Heart right ventricle (tissue), 16 donors: ENCODE measurements at regions not wholly inside any gene's neighbourhood (a gene's known extent, or its start where the extent isn't known, plus 50 kb on each side); places are given as distances from the start of the nearest gene placed in this dataset.

Source experiments
- ATAC-seq, 8 donors: fragments of 200-7000 bp; cut with Tn5 transposase; one replicate each; pipeline ENCODE4 v1.9.1; 2020; ENCODE audit warnings: mild to moderate bottlenecking in 8 of 8, moderate library complexity in 8 of 8, moderate number of reproducible peaks in 1 of 8
- DNase-seq, 2 donors: peaks; one replicate each; pipeline ENCODE4 v3.0.0-alpha.2; 2020
- H3K27ac ChIP-seq, 10 donors: fragments of 200-600 bp; sonication (generic) in 2 of 10; one replicate each; pipeline versions ENCODE4 v1.5.0 to v1.8.0; 2020 to 2022; ENCODE audit warnings: mild to moderate bottlenecking in 3 of 10
- H3K27me3 ChIP-seq, 7 donors: fragments of 200-600 bp; one replicate each; pipeline ENCODE4 v1.8.0; 2021 to 2022; ENCODE audit warnings: mild to moderate bottlenecking in 2 of 7
- H3K36me3 ChIP-seq, 9 donors: fragments of 200-600 bp; sonication (generic) in 1 of 9; one replicate each; pipeline versions ENCODE4 v1.5.0 to v1.8.0; 2020 to 2022; ENCODE audit warnings: mild to moderate bottlenecking in 2 of 9
- H3K4me1 ChIP-seq, 9 donors: fragments of 200-600 bp; sonication (generic) in 1 of 9; one replicate each; pipeline versions ENCODE4 v1.5.0 to v1.8.0; 2020 to 2022; ENCODE audit warnings: mild to moderate bottlenecking in 4 of 9
- H3K4me3 ChIP-seq, 10 donors: fragments of 200-600 bp; sonication (generic) in 2 of 10; one replicate each; pipeline versions ENCODE4 v1.5.0 to v1.8.0; 2020 to 2022; ENCODE audit warnings: mild to moderate bottlenecking in 7 of 10, moderate library complexity in 2 of 10
- H3K9me3 ChIP-seq, 11 donors: fragments of 200-600 bp in 10 of 11; sonication (generic) in 2 of 11; one replicate each; pipeline versions ENCODE4 v1.5.0 to v1.8.0; 2013 to 2022; ENCODE audit warnings: mild to moderate bottlenecking in 2 of 11, control low read depth in 1 of 11, moderate library complexity in 1 of 11
- WGBS, 2 donors: extraction: QIAGEN DNeasy Blood & Tissue Kit; methylation state at CpG; one replicate each; pipeline ENCODE4 v1.1.7; 2013; ENCODE audit warnings: inconsistent platforms in 1 of 2; 5-methylcytosine and 5-hydroxymethylcytosine counted together
- intact Hi-C, 10 donors: fragments of 100-400 bp; cut with DNase I; formaldehyde crosslinking; loops; one replicate each; pipeline versions ENCODE4 v1.11.1 to v1.14.2; 2022
- TF ChIP-seq, protein P1 (sequence below), 9 donors: fragments of 200-600 bp; sonication (generic) in 2 of 9; IDR thresholded peaks; one replicate each; pipeline versions ENCODE4 v1.5.0 to v1.8.0; 2021 to 2022; ENCODE audit warnings: antibody characterized with exemption in 9 of 9, mild to moderate bottlenecking in 5 of 9, moderate library complexity in 1 of 9
- donor health status: Arrhythmogenic right ventricular cardiomyopathy.
- donor health status: ischemic (EF 13 %, LVEDD 7.1; RV severe dilation, severe dysfunction).
- donor health status: healthy with polysubstance abuse.
- donor health status: DM: no; HTN: yes; CAD: no.
- donor health status: DM: no; HTN: no; CAD: no.
- donor health status: ischemic (EF 25% LVEDD 6.9; RV normal size, moderate dysfunction).
- donor health status: ischemic (EF 25% LVEDD 5.7; RV mildly dilated, moderate dysfunction).
- donor health status: healthy.
- donor health status: DM: yes; HTN: yes; CAD: no.
- donor health status: Ischemic cardiomyopathy.
- donor health status: ischemic (EF 35%, LVEDD 5.7; RV mildly dilated, moderate dysfunction).
- donor health status: nonischemic (EF 11% LVEDD 7.7; RV severe dilation, severe dysfunction).
- donor health status: DM: yes; HTN: yes; CAD: no.
- donor health status: PGD.
- donor health status: ischemic (EF 29% LVEDD 5.4; RV normal size, mild dysfunction).
- donor health status: nonischemic (EF 23%, LVEDD 6.1; RV moderate dilation, normal function).

DNA sequence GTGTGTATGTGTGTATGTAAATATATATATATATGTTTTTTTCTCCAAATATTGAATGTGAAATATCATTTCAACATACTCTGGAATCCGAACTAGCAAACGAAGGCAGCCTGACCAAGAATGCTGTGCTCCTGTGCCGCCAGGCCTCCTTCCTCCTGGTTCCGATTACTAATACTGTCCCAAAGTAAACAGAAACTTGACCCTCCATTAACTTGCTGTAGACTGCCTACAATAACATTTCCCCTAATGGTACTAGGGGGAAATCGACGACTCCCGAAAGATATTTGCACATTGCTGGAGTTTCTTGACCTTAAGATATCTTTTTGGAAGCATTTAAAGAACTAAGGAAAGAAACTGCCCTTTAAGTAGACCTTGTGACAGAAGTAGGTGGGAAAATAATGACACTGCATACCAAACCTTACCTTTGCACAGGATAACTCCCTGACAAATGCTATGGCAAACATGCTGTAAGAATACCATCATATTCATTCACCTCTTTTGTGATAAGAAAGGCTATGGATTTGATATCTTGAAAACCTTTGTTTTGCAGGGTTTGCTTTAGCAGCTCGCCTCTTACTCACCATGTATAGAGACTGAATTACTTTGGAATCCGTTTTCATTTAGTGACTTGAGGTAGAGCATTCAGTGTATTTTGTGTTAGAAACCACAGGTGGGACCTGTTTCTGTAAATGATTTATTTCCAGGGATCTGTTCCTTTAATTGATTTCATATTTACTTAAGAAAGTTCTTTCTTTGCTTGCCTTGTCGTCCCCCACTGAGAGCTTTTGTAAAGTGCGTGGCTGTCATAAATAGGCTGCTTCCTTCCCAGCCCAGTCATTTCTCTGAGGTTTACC is 80.1 kb downstream of the KLF5 start:
- DNase-seq (no peak), ATAC-seq (peak in 1 of 8 donors; percentile 61)
- H3K4me3 ChIP-seq: no peak overlapping the region
- H3K9me3 ChIP-seq: peaks cover 0 to 12% (median 0%) of the 10 kb centered on the region in 11 donors
- peaks cover 0 to 2% (median 0%) of the 10 kb centered on the region in 7 donors for H3K27me3 ChIP-seq
- WGBS, 2 donors: 57 to 67% methylated on average over 11 of the region's 11 CpGs
- H3K27ac ChIP-seq: no peak overlapping the region
- H3K36me3 ChIP-seq: no peaks in the 10 kb centered on the region
- intact Hi-C loops: no loop called here
- peaks cover 0 to 8% (median 0%) of the 10 kb centered on the region in 9 donors for H3K4me1 ChIP-seq
- TF ChIP-seq, protein P1, sequence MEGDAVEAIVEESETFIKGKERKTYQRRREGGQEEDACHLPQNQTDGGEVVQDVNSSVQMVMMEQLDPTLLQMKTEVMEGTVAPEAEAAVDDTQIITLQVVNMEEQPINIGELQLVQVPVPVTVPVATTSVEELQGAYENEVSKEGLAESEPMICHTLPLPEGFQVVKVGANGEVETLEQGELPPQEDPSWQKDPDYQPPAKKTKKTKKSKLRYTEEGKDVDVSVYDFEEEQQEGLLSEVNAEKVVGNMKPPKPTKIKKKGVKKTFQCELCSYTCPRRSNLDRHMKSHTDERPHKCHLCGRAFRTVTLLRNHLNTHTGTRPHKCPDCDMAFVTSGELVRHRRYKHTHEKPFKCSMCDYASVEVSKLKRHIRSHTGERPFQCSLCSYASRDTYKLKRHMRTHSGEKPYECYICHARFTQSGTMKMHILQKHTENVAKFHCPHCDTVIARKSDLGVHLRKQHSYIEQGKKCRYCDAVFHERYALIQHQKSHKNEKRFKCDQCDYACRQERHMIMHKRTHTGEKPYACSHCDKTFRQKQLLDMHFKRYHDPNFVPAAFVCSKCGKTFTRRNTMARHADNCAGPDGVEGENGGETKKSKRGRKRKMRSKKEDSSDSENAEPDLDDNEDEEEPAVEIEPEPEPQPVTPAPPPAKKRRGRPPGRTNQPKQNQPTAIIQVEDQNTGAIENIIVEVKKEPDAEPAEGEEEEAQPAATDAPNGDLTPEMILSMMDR (IDR thresholded peaks at IDR 0.05): no peak

DNA sequence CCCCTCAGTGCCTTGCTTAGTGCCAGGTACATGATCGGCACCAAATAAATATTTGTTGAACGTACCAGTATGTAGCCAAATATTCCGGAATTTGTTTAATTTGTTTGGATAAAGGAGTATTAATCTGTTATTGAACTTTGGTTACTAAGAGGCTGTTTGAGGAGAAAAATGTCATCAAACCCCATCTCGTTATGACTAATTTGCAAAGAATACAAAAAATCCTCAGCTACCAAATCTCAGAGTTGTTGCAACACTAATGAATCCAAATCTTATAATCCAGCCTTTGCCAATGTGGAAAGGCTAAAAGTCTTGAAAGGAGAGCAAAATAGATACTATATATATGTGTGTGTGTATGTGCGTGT is 79.5 kb downstream of the KLF5 start:
- ATAC-seq (no peak), DNase-seq (no peak)
- 89% methylated on average over 5 of the region's 5 CpGs for WGBS, 2 donors
- H3K27ac ChIP-seq: no peak overlapping the region
- H3K4me1 ChIP-seq: peaks cover 0 to 8% (median 0%) of the 10 kb centered on the region in 9 donors
- peaks cover 0 to 2% (median 0%) of the 10 kb centered on the region in 7 donors for H3K27me3 ChIP-seq
- H3K9me3 ChIP-seq: peaks cover 0 to 16% (median 0%) of the 10 kb centered on the region in 11 donors
- TF ChIP-seq, protein P1 (IDR thresholded peaks at IDR 0.05): no peak
- no peak overlapping the region for H3K4me3 ChIP-seq
- intact Hi-C loops: no loop called here
- no peaks in the 10 kb centered on the region for H3K36me3 ChIP-seq

DNA sequence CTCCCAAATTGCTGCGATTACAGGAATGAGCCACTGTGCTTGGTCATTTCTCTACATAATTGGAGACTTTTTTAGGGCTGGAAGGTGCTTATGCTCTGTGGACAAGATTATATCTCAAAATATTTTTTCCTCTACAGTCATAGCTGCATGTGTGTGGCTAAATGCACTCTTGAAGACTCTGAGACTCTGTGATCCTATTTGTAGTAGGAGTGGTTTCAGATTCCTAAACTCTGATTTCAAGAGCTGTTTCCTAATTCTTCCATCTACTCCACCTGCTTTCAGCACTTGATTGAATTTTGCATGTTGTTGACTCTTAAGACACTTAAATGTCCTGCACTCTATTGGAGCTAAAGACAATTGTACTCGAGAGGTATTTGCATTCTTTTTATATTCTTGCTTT is 78.0 kb downstream of the KLF5 start:
- H3K9me3 ChIP-seq: peaks cover 0 to 16% (median 0%) of the 10 kb centered on the region in 11 donors
- intact Hi-C loops: no loop called here
- no peaks in the 10 kb centered on the region for H3K36me3 ChIP-seq
- TF ChIP-seq, protein P1 (IDR thresholded peaks at IDR 0.05): no peak
- H3K4me1 ChIP-seq: peaks cover 0 to 8% (median 0%) of the 10 kb centered on the region in 9 donors
- peaks cover 0 to 2% (median 0%) of the 10 kb centered on the region in 7 donors for H3K27me3 ChIP-seq
- H3K4me3 ChIP-seq: no peak overlapping the region
- no peak overlapping the region for H3K27ac ChIP-seq
- no peak for DNase-seq
- 81 to 83% methylated on average over 2 of the region's 2 CpGs for WGBS, 2 donors
- no peak for ATAC-seq

GRCh38 chr13:73133531-73133930 is 74.7 kb downstream of the KLF5 start:
- H3K27me3 ChIP-seq: no peaks in the 10 kb centered on the region
- TF ChIP-seq, protein P1 (IDR thresholded peaks at IDR 0.05): no peak
- intact Hi-C loops: no loop called here
- no peak overlapping the region for H3K27ac ChIP-seq
- H3K4me1 ChIP-seq: no peaks in the 10 kb centered on the region
- H3K36me3 ChIP-seq: no peaks in the 10 kb centered on the region
- WGBS, 2 donors: 67 to 81% methylated on average over 1 of the region's 1 CpG
- ATAC-seq (no peak), DNase-seq (no peak)
- H3K9me3 ChIP-seq: peaks cover 0 to 16% (median 0%) of the 10 kb centered on the region in 11 donors
- no peak overlapping the region for H3K4me3 ChIP-seq
